ENCODE measurements at regions not wholly inside any gene's neighbourhood (a gene's known extent, or its start where the extent isn't known, plus 50 kb on each side); places are given as distances from the start of the nearest gene placed in this dataset.

DNA sequence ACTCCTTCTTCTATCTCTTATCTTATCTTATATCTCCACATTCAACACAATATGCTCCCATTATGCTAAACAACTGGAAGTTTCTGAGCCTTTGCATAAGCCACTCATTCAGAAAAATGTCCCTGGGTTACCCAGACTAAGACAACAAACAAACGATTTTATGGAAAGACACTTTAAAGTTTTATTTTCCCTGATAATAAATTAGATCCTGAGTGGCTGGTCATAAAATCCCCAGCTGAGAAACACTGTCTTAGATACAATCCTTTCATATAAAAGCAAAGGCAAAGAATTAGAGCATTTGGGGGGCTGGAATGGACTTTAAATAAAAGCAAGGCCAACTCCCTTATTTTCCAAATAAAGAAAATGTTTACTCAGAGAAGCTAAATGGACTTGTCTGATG is 322.3 kb downstream of the GBE1 start:
- TF ChIP-seq, protein P1, sequence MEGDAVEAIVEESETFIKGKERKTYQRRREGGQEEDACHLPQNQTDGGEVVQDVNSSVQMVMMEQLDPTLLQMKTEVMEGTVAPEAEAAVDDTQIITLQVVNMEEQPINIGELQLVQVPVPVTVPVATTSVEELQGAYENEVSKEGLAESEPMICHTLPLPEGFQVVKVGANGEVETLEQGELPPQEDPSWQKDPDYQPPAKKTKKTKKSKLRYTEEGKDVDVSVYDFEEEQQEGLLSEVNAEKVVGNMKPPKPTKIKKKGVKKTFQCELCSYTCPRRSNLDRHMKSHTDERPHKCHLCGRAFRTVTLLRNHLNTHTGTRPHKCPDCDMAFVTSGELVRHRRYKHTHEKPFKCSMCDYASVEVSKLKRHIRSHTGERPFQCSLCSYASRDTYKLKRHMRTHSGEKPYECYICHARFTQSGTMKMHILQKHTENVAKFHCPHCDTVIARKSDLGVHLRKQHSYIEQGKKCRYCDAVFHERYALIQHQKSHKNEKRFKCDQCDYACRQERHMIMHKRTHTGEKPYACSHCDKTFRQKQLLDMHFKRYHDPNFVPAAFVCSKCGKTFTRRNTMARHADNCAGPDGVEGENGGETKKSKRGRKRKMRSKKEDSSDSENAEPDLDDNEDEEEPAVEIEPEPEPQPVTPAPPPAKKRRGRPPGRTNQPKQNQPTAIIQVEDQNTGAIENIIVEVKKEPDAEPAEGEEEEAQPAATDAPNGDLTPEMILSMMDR (IDR thresholded peaks at IDR 0.05; ENCODE audit: control insufficient read depth, insufficient read depth, low read depth, low read length, missing control alignments): no peak
- no peak for DNase-seq (ENCODE audit: low read depth)
- H3K4me3 ChIP-seq (ENCODE audit: control insufficient read depth, low read depth, low read length): no peak overlapping the region

DNA sequence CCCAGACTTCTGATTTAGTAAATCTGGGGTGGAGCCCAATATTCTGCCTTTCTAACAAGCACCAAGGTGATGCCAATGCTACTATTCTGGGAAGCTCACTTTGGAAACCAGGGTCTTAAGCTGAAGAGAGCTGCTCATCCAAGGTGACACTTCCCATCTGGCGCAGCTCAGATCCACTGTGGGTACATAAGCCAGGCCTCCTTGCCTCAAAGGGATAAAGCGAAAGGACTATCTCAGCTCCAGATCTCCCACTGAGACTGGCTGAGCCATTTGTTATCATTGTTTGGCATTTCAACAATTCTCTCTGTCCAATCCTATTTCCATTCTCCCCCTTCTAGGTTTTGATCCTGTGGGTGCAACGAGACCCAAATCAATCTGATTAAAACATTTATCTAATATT is 323.8 kb downstream of the GBE1 start:
- TF ChIP-seq, protein P1 (IDR thresholded peaks at IDR 0.05; ENCODE audit: control insufficient read depth, insufficient read depth, low read depth, low read length, missing control alignments): no peak
- no peak for DNase-seq (ENCODE audit: low read depth)
- H3K4me3 ChIP-seq (ENCODE audit: control insufficient read depth, low read depth, low read length): no peak overlapping the region

DNA sequence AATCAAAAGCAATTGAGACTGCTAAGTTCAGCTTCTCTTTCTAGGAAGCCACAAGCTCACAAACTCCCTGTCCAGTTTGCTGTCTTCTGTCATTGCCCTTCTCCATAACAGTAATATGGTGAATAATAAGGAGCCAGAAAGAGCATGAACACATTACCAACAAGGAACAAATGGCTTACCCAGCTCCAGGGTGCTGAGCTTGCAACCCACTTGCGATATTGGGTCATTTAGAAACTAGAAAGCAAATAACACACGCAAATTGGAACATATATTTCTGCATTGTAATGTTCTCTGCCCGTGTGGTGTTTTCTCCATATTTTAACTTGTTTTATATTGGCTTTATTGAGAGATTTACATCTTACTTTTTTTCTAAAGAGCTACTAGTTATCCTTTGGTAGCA is 325.3 kb downstream of the GBE1 start:
- no peak for DNase-seq (ENCODE audit: low read depth)
- no peak overlapping the region for H3K4me3 ChIP-seq (ENCODE audit: control insufficient read depth, low read depth, low read length)
- TF ChIP-seq, protein P1 (IDR thresholded peaks at IDR 0.05; ENCODE audit: control insufficient read depth, insufficient read depth, low read depth, low read length, missing control alignments): no peak

DNA sequence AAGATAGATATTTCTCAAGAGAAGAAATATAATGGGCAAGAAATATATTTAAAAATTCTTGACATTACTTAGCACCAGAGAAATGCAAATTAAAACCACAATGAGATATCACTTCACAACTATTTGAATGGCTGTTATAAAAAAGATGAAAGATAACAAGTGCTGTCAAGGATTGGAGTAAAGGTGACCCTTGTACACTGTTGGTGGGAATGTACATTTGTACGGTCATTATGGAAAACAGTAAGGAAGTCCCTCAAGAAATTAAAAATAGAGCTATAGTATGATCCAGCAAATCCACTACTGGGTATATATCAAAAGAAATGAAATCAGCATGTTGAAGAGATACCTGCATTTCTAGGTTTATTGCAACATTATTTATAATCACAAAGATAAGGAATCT is 326.4 kb downstream of the GBE1 start:
- H3K4me3 ChIP-seq (ENCODE audit: control insufficient read depth, low read depth, low read length): no peak overlapping the region
- TF ChIP-seq, protein P1 (IDR thresholded peaks at IDR 0.05; ENCODE audit: control insufficient read depth, insufficient read depth, low read depth, low read length, missing control alignments): no peak
- no peak for DNase-seq (ENCODE audit: low read depth)

DNA sequence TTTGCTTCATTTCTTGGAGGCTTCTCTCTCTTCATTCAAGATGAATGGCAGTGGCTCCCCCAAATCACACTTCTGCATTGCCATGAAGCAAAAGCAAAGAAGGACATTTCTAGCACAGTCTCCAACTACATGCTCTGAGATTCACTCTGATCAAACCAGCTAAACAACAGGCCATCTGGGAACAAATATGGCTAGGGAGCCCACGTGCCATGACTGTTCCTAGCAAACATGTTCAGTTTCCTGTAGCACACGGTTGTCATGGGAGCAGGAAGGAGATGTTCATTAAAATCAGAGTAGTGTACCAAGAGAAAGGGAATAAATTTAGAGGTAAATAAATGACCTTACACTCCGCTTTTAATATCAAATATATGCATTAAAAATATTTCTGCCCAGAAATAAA is 327.3 kb downstream of the GBE1 start:
- DNase-seq (ENCODE audit: low read depth): no peak
- TF ChIP-seq, protein P1 (IDR thresholded peaks at IDR 0.05; ENCODE audit: control insufficient read depth, insufficient read depth, low read depth, low read length, missing control alignments): no peak
- H3K4me3 ChIP-seq (ENCODE audit: control insufficient read depth, low read depth, low read length): no peak overlapping the region

DNA sequence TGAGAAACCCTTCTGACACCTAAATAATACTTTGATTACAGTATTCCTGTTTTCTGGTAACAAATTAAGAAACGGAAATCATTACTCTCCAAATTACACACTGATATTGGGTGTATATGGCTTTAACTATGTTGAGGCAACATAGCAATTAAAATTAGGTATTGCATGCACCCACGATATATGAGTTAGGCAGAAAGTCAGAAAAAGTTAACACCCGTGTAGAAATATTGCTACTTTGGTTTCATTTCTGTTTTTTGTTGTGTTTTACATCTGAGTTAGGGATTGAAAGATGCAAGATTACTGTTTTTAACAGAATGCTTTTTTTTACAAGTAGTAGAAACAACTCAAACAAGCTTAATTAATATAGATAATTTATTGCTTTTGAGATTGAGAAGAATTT is 327.8 kb downstream of the GBE1 start:
- TF ChIP-seq, protein P1 (IDR thresholded peaks at IDR 0.05; ENCODE audit: control insufficient read depth, insufficient read depth, low read depth, low read length, missing control alignments): no peak
- no peak overlapping the region for H3K4me3 ChIP-seq (ENCODE audit: control insufficient read depth, low read depth, low read length)
- no peak for DNase-seq (ENCODE audit: low read depth)

DNA sequence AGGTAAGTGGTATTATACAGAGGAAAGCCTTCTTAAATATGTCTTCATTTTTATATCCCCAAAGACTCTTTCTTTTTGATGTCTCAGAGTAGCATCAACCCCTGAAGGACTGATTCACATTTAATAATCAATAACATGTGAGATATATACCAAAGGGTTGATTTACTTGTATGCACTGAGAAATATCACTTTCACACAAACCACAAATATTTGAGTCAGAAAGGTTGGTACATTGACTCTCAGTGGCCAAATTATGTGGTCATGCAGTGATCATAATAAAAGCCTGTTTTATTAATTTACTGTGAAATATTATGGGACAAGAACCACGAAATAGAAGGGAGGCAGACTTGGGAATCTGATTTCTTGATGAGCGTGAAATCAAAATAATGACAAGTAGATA is 329.0 kb downstream of the GBE1 start:
- H3K4me3 ChIP-seq (ENCODE audit: control insufficient read depth, low read depth, low read length): no peak overlapping the region
- TF ChIP-seq, protein P1 (IDR thresholded peaks at IDR 0.05; ENCODE audit: control insufficient read depth, insufficient read depth, low read depth, low read length, missing control alignments): no peak
- no peak for DNase-seq (ENCODE audit: low read depth)
